Lower leg skin (tissue), 3 donors: ENCODE measurements at regions not wholly inside any gene's neighbourhood (a gene's known extent, or its start where the extent isn't known, plus 50 kb on each side); places are given as distances from the start of the nearest gene placed in this dataset.

Experiments used
- CTCF ChIP-seq, 3 donors: fragments of 450-650 bp; IDR thresholded peaks; one replicate each; pipeline ENCODE4 v1.5.1; 2016; ENCODE audit warnings: antibody characterized with exemption in 3 of 3, mild to moderate bottlenecking in 3 of 3, moderate library complexity in 2 of 3
- POLR2A ChIP-seq, 2 donors: fragments of 450-650 bp; IDR thresholded peaks; one replicate each; pipeline ENCODE4 v1.6.1; 2016 to 2017; ENCODE audit warnings: antibody characterized with exemption in 2 of 2, mild to moderate bottlenecking in 1 of 2, moderate library complexity in 1 of 2

DNA sequence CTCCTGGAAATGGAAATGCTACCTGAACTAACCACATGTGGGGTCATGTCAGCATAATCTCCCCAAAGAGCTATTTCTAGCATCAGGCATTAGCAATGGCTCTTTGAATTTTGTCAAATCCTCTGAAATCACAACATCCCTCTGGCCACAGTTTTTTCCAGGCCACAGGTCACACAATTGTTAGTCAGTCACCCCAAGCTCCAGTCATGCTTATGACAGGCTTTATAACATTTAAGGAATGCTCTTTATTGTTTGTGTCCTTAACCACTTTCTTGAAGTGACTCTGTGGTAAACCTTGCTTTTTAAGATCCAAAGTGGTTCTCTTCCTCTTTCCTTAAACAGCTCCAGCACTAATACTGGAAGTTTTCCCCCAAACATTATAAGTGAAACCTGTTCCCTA lies 169.2 kb upstream of the HMHB1 start:
- TF ChIP-seq POLR2A (IDR thresholded peaks at IDR 0.05) (no peak), CTCF (IDR thresholded peaks at IDR 0.05) (no peak)
